ENCODE measurements at regions not wholly inside any gene's neighbourhood (a gene's known extent, or its start where the extent isn't known, plus 50 kb on each side); places are given as distances from the start of the nearest gene placed in this dataset.

DNA sequence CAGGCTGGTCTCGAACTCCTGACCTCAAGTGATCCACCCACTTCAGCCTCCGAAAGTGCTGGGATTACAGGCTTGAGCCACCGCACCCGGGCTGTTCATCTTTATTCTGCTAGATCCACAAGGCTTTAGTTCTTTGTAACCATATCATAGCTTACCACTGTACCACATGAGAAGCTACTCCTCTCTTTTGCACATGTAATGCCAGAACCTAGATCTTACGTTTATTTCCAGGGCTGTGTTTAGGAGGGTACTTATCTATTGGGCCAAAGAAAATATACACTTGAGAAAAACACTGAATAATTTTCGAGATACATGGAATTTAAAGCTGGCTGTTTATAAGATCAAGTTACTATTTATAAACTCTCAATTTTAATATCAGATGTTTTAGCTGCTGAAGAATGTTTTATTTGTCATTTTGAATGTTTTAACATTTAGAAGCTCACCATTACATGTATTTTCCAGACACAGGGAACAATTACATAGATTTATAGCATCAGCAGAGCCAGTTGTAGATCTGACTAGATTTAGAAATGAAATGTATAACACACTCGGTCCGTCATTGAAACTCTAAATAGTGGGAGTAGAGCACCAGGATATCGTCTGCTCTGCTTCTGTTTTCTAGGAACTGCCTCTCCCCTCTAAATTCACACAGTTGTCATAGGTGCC, 155.3 kb upstream of the HAND2 start:
- TF ChIP-seq, protein P1, sequence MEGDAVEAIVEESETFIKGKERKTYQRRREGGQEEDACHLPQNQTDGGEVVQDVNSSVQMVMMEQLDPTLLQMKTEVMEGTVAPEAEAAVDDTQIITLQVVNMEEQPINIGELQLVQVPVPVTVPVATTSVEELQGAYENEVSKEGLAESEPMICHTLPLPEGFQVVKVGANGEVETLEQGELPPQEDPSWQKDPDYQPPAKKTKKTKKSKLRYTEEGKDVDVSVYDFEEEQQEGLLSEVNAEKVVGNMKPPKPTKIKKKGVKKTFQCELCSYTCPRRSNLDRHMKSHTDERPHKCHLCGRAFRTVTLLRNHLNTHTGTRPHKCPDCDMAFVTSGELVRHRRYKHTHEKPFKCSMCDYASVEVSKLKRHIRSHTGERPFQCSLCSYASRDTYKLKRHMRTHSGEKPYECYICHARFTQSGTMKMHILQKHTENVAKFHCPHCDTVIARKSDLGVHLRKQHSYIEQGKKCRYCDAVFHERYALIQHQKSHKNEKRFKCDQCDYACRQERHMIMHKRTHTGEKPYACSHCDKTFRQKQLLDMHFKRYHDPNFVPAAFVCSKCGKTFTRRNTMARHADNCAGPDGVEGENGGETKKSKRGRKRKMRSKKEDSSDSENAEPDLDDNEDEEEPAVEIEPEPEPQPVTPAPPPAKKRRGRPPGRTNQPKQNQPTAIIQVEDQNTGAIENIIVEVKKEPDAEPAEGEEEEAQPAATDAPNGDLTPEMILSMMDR (conservative IDR thresholded peaks at IDR 0.05; ENCODE audit: low read depth, low read length) = no peak
- H3K4me3 ChIP-seq (ENCODE audit: low read depth, low read length) = no peak overlapping the region
- DNase-seq (ENCODE audit: low read depth) = no peak

DNA sequence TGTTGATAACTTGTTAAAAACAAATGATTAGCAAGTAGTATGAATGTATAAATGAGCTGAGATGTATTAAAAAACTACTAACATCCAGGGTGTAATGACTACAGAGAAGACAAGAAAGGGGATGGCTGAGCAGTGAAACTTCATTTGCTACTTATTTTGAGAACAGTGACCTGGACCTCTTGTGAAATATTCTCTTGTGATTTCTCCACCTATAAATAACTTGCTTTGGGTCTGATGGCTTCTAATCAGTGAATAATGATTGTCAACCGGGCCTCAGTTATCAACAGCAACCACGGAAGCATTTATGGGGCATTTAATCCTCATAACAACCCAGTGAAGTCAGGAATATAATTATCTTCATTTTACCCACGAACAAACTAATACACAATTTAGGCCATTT, 154.2 kb upstream of the HAND2 start:
- no peak for DNase-seq (ENCODE audit: low read depth)
- H3K4me3 ChIP-seq (ENCODE audit: low read depth, low read length) = no peak overlapping the region
- TF ChIP-seq, protein P1 (conservative IDR thresholded peaks at IDR 0.05; ENCODE audit: low read depth, low read length) = no peak

- no peak overlapping the region for H3K4me3 ChIP-seq (ENCODE audit: low read depth, low read length)
- DNase-seq (ENCODE audit: low read depth) = no peak
- TF ChIP-seq, protein P1 (conservative IDR thresholded peaks at IDR 0.05; ENCODE audit: low read depth, low read length) = no peak
These were observed 152.6 kb upstream of the HAND2 start for GRCh38 chr4:173682609-173683008.

GRCh38 chr4:173680278-173680677, 150.2 kb upstream of the HAND2 start:
- no peak for DNase-seq (ENCODE audit: low read depth)
- TF ChIP-seq, protein P1 (conservative IDR thresholded peaks at IDR 0.05; ENCODE audit: low read depth, low read length) = no peak
- no peak overlapping the region for H3K4me3 ChIP-seq (ENCODE audit: low read depth, low read length)

DNA sequence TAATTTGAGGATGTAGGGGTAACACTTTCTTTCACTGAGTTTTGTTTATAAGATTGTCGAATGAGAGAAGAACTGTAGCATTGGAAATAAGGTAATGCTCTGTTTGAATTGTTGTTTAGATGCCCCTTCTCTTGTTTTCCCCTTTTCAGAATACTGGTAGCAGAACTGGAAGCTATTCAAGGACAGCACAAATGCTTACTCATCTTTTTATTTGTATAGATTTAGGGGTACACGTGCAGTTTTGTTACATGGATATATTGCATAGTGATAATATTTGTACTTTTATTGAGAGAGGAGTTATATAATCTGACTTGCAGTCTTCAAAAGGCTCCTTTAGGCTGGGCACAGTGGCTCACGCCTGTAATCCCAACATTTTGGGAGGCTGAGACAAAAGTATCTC, 145.4 kb upstream of the HAND2 start:
- no peak for DNase-seq (ENCODE audit: low read depth)
- no peak overlapping the region for H3K4me3 ChIP-seq (ENCODE audit: low read depth, low read length)
- TF ChIP-seq, protein P1 (conservative IDR thresholded peaks at IDR 0.05; ENCODE audit: low read depth, low read length) = no peak

GRCh38 chr4:173669460-173670179, 139.6 kb upstream of the HAND2 start:
- TF ChIP-seq, protein P1 (conservative IDR thresholded peaks at IDR 0.05; ENCODE audit: low read depth, low read length) = no peak
- H3K4me3 ChIP-seq (ENCODE audit: low read depth, low read length) = no peak overlapping the region
- no peak for DNase-seq (ENCODE audit: low read depth)

GRCh38 chr4:173661001-173661400, 131.0 kb upstream of the HAND2 start:
- DNase-seq (ENCODE audit: low read depth) = no peak
- H3K4me3 ChIP-seq (ENCODE audit: low read depth, low read length) = no peak overlapping the region
- TF ChIP-seq, protein P1 (conservative IDR thresholded peaks at IDR 0.05; ENCODE audit: low read depth, low read length) = no peak
